HL-60 (cell line): ENCODE measurements at regions not wholly inside any gene's neighbourhood (a gene's known extent, or its start where the extent isn't known, plus 50 kb on each side); places are given as distances from the start of the nearest gene placed in this dataset.
"Not testable (repeated sequence)": the region's sequence is repeated elsewhere in the genome, so short reads cannot be mapped to it uniquely, and the experiment has no call there.

ENCODE experiments used
- DNase-seq, 2 experiments: peaks; one replicate each; pipeline ENCODE4 v3.0.0-alpha.2; 2010 to 2020; ENCODE audit warnings: low read depth in 1 of 2, low spot score in 1 of 2
- H3K27ac ChIP-seq: fragments of 250-450 bp; sonication (Bioruptor Pico); replicated peaks from 2 replicates; pipeline ENCODE4 v1.5.1; 2020; ENCODE audit warnings: mild to moderate bottlenecking, moderate library complexity
- H3K27me3 ChIP-seq: fragments of 250-450 bp; sonication (Bioruptor Pico); 2 replicates; pipeline ENCODE4 v1.5.1; 2021; ENCODE audit warnings: mild to moderate bottlenecking, moderate library complexity; ENCODE audit not compliant: insufficient read depth, poor library complexity, severe bottlenecking
- H3K4me3 ChIP-seq: replicated peaks from 2 replicates; pipeline ENCODE4 v1.5.1; 2011; ENCODE audit warnings: mild to moderate bottlenecking, control low read depth, low read length; ENCODE audit not compliant: insufficient read depth
- CTCF ChIP-seq: IDR thresholded peaks from one replicate; pipeline ENCODE4 v1.5.1; 2011; ENCODE audit warnings: low read length, control low read depth, inconsistent platforms; ENCODE audit not compliant: insufficient read depth
- GABPA ChIP-seq: IDR thresholded peaks from 2 replicates; pipeline ENCODE4 v1.6.1; 2012; ENCODE audit warnings: low read depth
- POLR2AphosphoS5 ChIP-seq: IDR thresholded peaks from 2 replicates; pipeline ENCODE4 v1.6.1; 2012; ENCODE audit warnings: low read depth
- REST ChIP-seq: IDR thresholded peaks from 2 replicates; pipeline ENCODE4 v1.6.1; 2012; ENCODE audit warnings: low read depth; ENCODE audit not compliant: insufficient replicate concordance
- SPI1 ChIP-seq: IDR thresholded peaks from 2 replicates; pipeline ENCODE4 v1.6.1; 2012; ENCODE audit warnings: low read depth, mild to moderate bottlenecking, borderline replicate concordance

GRCh38 chr5:67985686-67986387, 229.7 kb upstream of the PIK3R1 start:
- TF ChIP-seq POLR2AphosphoS5 (no peak), REST (no peak), CTCF (no peak), GABPA (no peak), SPI1 (no peak)
- Histone ChIP-seq H3K27me3 (no peaks in the 10 kb centered on the region), H3K27ac (no peak overlapping the region), H3K4me3 (no peak overlapping the region)
- DNase-seq: no peak

- no peak overlapping the region for H3K4me3 ChIP-seq
- no peaks in the 10 kb centered on the region for H3K27me3 ChIP-seq
- H3K27ac ChIP-seq: no peak overlapping the region
- DNase-seq: no peak
- no peak for TF ChIP-seq REST
- no peak for TF ChIP-seq SPI1
- TF ChIP-seq GABPA: no peak
- no peak for TF ChIP-seq POLR2AphosphoS5
- no peak for TF ChIP-seq CTCF
Measured at GRCh38 chr5:67984546-67984945, 231.0 kb upstream of the PIK3R1 start.

- TF ChIP-seq POLR2AphosphoS5 (no peak), CTCF (no peak), REST (no peak), SPI1 (no peak), GABPA (no peak)
- peak in 1 of 2 experiments; percentile 6 for DNase-seq
- Histone ChIP-seq H3K27ac (no peak overlapping the region), H3K27me3 (no peaks in the 10 kb centered on the region), H3K4me3 (no peak overlapping the region)
Measured at GRCh38 chr5:67983251-67984110, 232.1 kb upstream of the PIK3R1 start.

GRCh38 chr5:67982160-67982559, 233.4 kb upstream of the PIK3R1 start:
- DNase-seq, H3K27me3 ChIP-seq, H3K27ac ChIP-seq, H3K4me3 ChIP-seq: not testable (repeated sequence)
